Gastrocnemius medialis (tissue), 4 donors: ENCODE measurements at regions not wholly inside any gene's neighbourhood (a gene's known extent, or its start where the extent isn't known, plus 50 kb on each side); places are given as distances from the start of the nearest gene placed in this dataset.

ENCODE experiments used
- POLR2A ChIP-seq, 2 donors: fragments of 450-650 bp; IDR thresholded peaks; one replicate each; pipeline ENCODE4 v1.6.1; 2017; ENCODE audit warnings: antibody characterized with exemption in 2 of 2, mild to moderate bottlenecking in 2 of 2, moderate library complexity in 2 of 2
- TF ChIP-seq, protein P1 (sequence below), 5 experiments: fragments of 450-650 bp in 3 of 5; fragments of 200-600 bp in 2 of 5; sonication (generic) in 2 of 5; IDR thresholded peaks in 4 of 5; conservative IDR thresholded peaks in 1 of 5; 1 replicate in 4 of 5; 2 replicates in 1 of 5; pipeline ENCODE4 v1.5.1; 2016 to 2019; ENCODE audit warnings: antibody characterized with exemption in 5 of 5, mild to moderate bottlenecking in 3 of 5, moderate library complexity in 3 of 5

- TF ChIP-seq, protein P1, sequence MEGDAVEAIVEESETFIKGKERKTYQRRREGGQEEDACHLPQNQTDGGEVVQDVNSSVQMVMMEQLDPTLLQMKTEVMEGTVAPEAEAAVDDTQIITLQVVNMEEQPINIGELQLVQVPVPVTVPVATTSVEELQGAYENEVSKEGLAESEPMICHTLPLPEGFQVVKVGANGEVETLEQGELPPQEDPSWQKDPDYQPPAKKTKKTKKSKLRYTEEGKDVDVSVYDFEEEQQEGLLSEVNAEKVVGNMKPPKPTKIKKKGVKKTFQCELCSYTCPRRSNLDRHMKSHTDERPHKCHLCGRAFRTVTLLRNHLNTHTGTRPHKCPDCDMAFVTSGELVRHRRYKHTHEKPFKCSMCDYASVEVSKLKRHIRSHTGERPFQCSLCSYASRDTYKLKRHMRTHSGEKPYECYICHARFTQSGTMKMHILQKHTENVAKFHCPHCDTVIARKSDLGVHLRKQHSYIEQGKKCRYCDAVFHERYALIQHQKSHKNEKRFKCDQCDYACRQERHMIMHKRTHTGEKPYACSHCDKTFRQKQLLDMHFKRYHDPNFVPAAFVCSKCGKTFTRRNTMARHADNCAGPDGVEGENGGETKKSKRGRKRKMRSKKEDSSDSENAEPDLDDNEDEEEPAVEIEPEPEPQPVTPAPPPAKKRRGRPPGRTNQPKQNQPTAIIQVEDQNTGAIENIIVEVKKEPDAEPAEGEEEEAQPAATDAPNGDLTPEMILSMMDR (IDR thresholded peaks at IDR 0.05 in 4 of 5, conservative IDR thresholded peaks at IDR 0.05 in 1 of 5), result no peak
- no peak for TF ChIP-seq POLR2A (IDR thresholded peaks at IDR 0.05)
Measured at GRCh38 chrX:6694977-6695376, 160.1 kb upstream of the VCX3A start.
